ENCODE measurements at regions not wholly inside any gene's neighbourhood (a gene's known extent, or its start where the extent isn't known, plus 50 kb on each side); places are given as distances from the start of the nearest gene placed in this dataset.
"Not testable (repeated sequence)": the region's sequence is repeated elsewhere in the genome, so short reads cannot be mapped to it uniquely, and the experiment has no call there.

DNA sequence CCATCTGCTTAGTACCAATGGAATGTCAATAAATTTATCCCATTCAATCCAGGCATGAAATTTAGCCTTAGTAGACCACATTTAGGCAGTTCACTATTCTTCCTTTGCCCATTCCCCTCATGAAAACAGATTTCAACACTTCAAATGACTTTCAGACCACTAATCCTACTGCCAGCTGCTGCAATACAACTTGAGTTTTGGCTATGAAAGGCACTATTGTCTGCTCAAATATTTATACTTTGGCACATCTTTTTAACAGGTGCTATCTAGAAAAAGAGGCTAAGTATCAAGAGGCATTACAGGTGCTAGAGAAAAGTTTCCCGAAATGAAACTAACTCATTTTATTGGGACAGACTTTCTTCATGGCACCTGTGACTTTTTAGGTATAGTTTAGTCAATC lies 499.8 kb downstream of the C12orf50 start:
- no peak for DNase-seq

DNA sequence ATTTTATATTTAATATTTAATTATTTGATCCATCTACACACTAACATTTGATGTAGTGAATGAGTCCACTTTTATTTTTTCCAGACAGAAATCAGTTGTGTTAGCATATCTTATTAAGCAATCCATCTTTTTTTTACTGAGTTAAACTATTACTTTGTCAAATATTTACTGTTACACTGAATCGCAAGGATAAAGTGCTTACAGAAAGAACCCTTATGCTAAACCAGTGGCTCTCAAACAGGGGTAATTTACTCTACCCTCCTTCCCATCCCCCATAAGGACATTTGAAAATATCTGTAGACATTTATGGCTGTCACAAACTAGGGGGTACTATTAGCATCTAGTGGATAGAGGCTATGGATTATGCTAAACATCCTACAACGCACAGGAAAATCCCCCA lies 508.2 kb downstream of the C12orf50 start:
- DNase-seq = no peak

DNA sequence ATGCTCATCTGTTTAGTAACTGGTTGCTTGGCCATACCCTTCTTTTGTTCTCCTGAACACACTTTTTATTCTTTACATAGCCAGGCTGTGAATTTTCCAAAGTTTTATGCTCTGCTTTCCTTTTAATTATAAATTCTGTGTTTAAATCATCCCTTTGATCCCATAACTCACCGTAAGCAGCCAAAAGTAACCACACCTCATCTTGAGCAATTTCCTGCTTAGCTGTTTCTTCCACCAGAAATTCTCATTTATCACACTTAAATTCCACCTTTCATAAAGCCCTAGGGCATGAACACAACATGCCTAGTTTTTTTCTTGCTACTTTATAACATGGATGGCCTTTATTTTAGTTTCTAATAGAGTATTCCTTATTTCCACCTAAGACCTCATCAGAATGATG lies 510.7 kb downstream of the C12orf50 start:
- DNase-seq = no peak

DNA sequence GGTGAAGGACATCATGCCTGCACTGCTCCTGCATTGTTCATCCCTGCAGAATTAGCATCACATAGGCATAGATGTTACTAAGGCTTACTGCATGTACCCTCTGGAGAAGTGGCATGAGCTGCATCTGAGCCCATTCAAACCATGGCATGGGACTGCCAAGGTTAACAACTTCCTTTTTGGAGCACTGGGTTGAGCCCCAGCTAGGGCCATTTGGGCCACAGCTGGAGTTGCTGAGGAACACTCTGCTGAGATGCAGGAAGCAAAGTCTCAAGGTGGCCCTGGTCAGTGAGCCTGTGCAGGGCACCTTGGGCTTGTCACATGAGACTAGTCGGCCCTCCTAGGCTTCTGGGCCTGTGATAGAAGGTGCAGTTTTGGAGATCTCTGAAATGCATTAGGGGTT lies 511.2 kb downstream of the C12orf50 start:
- DNase-seq = no peak

DNA sequence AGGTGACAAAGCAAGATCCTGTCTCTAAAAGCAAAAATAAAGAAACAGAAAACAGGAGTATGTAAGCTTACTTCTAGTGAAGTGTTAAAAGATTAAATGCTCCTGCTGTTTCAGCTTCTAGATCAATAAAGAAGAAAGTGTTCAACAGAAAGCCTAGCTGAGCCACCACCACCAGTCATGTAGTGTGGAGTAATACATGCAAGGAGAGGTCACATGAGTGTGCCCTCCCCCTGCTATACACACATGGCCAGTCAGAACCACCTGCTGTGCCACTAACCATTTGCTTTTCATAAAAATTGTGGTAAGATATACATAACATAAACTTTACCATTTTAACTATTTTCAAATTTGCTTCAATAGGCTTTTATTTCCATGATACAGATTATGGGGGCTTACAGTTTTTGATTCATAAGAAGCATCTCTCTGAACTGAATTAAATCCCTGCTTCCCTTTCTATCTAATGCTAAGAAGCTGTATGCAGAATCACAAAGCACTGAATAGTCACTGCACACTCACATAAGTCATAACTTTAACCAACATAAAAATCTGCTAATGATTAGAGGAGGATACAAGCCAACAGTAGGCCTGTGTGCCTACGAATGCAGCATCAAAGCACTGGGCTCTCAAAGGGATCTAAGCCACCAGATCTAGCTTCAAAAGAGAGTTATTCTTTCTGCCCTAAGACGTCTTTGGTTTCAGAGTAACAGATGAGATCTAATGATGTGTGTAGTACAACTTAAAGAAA lies 515.5 kb downstream of the C12orf50 start:
- DNase-seq = no peak

DNA sequence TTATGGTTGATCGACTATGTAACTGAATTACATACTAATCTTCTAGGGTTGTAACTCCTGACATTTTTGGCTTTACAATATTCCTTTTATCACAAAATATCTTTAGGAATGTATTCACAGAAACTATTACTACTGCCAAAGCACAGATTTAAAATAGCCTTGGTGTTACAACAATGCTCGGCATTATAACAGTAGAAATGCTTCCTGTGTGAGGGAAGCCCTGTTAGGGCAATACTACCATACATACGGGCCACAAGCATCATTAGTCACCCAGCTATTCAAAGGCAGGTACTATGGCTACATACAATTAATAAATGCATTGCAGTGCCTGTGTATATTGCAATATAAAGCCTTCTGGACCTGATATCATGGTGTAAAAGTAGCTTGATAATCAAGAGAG lies 517.8 kb downstream of the C12orf50 start:
- no peak for DNase-seq

DNA sequence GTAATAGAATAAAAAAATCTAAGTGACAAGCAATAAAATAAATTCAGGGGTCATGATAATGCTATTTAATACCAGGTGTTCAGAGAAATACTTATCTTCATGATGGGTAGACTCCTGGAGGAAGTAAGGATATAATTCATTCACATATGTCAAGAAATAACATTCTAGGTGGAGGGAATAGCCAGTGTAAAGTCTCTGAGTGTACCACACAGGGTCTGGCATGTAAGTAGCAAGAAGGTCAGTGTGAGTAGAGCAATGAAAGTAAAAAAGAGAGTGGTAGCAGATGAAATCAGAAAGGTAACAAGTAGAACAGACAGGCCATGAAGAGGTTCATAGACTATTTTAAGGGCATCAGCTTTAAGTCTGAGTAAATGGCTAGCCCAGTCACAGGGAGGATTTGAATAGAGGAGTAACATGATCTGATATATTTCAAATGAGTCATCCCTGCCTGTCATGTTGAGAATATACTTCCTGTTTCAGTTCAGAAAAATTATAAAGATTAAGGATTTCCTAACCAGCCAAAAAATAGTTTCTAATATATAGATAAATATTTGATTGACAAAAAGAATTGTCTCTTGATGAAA lies 519.9 kb downstream of the C12orf50 start:
- DNase-seq = peak; percentile 16

DNA sequence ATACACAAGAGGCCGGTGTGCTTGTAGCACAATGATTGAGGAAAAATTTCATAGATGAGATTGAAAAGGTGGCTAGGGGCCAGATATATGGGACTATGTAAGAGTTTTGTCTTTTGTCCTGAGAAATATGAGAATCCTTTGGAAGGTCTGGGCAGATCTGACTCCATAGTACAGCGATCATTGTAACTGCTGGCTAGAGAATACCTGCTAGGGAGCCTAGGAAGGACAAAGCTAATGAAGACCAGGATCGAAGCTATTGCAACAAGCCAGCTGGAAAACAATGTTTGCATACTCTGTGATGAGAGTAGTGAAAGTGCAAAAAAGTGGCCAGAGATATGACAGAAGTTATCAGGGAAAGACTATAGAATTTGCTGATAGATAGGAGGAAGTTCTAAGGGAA lies 537.6 kb downstream of the C12orf50 start:
- DNase-seq = no peak

DNA sequence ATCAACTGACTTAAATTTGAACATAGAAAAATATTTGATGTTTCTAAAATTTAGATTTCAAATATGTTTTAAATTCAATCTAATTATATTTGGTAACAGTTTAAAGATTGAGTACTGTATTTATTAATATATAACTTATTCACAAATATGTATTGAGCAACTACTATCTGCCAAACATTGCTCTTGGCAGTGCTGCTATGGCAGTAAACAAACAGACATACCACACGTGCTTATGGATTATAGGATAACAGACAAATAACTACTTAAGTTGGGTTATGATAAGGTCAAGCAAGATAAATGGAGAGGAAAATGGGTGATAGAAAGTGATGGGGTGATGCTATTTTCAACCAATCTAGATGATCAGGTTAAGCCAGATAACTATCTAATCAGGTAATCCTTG lies 538.1 kb downstream of the C12orf50 start:
- no peak for DNase-seq

DNA sequence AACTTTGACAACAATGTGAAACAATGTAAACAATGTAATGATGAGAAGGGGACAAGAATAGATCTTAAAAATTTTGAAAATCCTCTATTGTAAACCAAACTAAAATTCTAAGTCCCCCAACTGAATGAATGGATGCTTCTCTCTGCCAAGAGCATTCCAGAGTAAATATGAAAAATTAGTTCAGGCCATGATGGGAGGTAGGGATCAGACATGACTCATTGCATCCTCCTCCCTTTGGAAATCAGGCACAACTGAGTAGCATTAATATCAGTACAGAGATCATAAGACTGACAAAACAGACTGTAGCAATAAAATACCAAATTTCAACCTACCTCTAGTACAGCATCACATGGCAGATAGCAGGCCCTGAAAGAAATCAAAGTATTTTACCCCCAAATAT lies 559.9 kb downstream of the C12orf50 start:
- DNase-seq = no peak

DNA sequence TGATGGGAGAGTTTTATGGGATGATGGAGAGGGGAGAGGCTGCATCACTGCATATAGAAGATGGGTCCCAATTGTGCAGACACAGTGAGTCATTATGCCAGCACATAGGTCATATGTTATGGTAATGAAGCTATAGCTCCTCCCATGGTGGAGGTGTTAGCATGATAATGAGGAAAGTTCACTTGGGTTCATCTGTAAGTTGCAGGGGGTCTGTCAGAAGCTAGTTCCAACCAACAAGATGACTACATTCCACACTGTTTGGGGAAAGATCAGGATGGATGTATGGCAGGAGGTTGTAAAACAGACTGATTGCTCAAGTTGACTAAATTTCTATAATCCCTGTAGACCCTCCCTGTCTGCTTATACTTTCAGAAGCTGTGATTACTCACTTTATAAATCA lies 561.3 kb downstream of the C12orf50 start:
- no peak for DNase-seq

DNA sequence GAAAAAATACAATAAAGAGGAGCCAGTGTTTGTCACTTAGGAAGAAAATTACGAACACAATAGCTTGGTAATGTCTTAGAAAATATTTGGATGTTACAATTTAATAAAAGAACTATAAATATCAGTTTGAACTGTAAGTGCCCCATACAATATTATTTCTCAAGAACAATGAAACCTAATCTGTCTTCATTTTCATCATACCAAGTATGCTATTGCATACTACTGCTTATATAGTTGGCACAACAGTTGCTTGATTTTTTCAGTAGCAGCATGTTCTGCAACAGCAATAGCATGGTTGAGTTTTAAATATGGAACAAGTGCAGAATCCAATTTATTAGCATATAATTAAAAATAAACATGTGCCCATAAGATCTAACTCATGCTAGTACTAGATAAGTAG lies 564.6 kb downstream of the C12orf50 start:
- no peak for DNase-seq

DNA sequence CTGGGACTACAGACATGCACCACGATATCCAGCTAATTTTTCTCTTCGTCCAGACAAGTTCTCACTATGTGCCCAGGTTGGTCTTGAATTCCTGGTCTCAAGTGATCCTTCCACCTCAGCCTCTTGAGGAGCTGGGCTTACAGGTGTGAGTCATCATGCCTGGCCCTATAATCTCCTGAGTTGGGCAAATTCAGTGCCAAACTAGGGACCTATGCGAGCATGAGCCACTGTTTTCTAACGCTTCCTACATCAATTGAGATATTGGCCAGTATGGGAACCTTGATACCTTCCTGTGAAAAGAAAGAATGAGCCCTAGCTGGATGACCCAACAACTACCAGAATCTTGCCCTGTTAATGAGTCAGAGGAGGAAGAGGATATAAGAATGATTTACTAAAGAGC lies 585.2 kb downstream of the C12orf50 start:
- DNase-seq = no peak

DNA sequence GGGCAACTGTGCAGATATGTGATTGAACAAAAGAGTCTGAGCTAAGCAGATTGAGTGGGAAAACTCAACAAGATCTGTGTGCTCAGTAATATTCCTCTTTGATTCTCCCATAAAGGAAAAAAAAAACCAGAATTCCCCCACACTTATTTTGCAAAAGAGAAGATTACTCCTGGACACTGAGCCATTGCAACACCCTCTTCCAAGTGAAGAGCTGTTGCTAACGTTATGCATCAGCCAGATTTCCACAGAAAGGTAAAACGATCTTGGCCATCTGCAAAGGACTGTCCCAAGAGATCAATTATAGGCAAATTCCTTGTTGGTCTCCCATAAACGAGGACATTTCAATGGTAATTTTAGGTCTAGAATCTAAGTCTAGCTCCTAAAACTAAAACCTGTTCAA lies 587.7 kb downstream of the C12orf50 start:
- no peak for DNase-seq

DNA sequence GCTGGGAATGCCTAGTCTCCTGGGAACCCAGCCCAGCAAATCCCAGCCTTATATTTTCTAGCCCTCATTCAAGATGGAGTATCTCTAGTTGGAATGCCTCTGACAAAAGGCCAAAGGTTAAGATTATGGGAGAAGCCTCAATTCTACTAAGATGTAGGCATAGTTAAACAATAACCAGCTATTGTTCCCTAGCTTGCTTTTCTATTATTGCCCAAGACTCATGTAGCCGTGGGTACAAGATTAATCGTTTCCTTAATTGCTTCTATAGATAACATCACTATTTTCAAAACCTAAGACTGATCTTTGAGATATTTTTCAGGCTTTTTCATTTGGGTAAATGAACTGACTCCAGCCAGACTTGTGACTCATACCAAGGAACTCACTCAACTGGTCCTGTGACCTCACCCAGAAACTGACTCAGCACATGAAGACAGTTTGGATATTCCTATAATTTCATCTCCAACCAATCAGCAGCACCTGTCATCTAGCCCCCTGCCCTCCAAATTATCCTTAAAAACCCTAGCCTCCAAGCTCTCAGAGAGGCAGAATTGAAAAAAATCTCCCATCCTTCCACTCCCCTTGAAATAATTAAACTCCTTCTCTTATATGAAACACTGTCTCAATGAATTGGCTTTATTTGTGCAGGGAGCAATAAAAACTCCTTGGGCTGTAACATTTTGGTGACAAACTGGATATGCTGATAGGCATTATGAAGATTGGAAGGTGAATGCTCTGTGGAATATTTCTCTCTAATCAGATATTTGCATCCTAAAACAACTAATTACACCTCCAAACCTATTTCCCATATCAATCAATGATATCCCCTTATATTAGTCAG lies 589.0 kb downstream of the C12orf50 start:
- peak; percentile 1 for DNase-seq

DNA sequence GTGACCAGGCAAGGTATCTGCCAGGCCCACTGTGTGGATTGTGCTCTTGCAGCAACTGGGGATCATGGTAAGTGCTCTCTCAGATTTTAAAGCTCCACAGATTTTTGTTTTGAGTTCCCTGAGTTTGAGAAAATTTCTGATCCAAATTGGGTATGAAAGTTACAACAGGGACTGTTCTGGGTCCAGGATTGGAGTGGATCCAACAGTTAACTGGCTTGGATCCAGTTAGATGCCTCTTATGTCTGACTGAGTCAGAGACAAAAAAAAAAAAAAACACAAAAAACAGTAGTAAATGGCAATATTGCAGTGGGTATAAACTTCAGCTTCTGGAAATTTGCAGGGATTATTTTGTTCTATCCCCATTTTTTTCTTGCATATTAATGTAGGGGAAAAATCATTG lies 598.8 kb downstream of the C12orf50 start:
- DNase-seq = no peak

DNA sequence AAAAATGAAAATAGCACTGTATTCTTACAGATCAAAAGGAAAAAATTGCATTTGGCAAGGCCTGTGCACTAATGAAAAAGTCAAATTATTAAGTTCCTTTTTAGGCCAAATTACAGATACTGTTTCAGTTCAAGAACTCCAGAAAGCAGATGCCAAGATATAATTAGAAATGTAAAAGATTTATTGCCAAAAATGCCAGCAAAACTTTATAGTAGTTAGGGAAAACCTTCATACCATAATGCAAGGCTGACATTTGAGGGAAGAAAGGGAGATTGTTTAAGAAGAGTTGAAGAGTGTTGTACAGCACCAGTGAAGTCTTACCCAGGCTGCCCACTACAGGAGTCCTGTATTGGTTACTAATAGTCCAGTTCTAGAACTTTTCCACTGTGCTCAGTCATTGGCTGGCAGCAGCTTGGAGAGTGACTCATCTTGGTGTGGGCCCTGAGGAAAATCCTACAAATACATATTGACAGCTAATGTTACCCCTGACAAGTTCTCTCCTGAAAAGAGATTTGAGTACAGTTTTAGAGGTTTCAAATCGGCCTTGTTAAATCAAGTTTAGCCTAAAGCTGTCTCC lies 600.4 kb downstream of the C12orf50 start:
- no peak for DNase-seq

DNA sequence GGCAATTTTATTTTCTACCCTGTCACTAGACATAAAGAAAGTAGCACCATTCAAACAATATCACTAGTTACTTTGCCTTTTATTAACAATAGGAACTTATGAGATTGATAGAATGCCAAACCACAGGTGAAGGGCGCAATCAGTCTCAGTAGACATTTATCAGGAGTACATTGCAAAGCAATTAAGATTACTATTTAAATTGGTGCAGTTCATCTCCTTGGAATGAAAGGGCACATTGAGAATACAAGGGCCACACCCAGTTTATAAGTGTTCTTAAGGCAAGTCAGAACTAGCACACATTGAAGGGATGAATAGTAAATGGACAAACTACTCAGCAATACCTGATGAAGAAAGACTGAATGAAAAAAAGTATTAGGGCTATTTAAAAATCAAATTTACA lies 601.4 kb downstream of the C12orf50 start:
- no peak for DNase-seq

DNA sequence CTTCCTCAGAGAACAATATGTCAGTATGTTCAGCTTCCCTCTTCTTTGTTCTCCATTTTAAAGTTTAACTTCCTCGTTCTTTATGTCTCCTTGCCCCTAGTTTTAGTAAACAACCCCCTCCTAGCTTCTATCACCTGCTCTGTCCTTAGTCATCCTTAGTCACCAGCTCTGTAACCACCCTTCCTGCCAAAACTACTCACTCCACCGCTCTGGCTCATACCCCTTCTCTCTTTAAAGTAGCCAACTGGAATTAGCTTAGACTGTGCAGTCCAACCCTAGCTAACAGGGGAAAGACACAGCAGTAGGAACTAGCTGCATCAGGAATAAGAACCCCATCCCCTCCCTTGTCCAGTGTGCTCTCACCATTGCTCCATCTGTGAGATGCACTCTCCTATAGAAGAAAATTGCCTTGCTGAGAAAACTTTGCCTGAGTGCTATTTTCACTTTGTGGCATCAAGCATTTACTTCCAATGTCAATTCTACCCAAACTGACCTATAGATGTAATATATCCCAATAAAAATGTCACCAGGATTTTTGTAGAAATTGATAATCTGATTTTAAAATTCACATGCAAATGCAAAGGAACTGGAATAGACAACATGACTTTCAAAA lies 603.2 kb downstream of the C12orf50 start:
- no peak for DNase-seq

DNA sequence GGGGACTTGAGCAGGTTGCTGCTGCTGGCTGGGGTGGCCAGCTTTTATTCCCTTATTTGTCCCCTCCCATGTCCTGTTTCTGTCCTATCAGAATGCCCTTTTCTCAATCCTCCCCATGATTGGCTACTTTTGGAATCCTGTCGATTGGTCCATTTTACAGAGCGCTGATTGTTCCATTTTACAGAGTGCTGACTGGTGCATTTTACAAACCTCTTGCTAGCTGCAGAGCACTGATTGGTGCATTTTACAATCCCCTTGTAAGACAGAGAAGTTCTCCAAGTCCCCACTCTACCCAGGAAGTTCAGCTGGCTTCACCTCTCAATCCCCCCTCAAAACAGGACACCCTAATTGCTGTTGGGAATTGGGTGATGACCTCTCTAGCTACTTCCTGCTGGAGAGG lies 608.0 kb downstream of the C12orf50 start:
- DNase-seq = not testable (repeated sequence)

DNA sequence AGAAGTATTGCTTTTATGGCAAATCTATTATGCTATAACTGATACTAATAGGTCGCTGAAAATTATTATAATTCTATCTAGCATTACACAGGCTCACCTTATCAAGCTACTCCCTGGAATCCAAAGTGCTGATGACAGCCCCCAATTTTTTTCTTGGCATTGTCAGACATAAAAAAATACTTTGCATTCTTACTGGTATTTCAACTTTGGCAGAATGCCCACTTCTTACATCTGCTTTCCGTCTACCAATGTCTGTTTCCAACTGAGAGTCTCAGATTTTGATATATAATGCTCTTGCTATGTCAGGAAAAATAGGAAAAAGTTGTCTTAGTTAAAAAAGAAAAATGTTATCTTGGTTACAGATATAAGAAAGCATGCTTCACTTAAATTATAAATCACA lies 615.4 kb downstream of the C12orf50 start:
- no peak for DNase-seq

DNA sequence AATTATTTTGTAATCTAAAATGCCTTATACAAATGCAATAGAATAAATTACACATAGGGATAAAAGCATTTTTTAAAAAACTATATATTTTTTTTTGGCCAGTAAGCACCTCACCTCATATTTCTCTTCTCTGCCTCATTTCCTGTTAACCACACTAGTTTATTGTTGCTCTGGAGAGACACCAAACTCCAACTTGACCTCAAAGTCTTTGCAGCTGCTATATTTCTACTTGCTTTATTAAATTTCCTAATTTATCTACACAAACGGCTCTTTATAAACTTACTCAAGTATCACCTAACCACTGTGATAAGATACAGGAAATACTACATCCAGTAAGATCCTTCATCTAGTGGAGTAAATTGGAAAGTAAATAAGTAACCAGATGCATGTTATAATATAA lies 622.3 kb downstream of the C12orf50 start:
- no peak for DNase-seq

DNA sequence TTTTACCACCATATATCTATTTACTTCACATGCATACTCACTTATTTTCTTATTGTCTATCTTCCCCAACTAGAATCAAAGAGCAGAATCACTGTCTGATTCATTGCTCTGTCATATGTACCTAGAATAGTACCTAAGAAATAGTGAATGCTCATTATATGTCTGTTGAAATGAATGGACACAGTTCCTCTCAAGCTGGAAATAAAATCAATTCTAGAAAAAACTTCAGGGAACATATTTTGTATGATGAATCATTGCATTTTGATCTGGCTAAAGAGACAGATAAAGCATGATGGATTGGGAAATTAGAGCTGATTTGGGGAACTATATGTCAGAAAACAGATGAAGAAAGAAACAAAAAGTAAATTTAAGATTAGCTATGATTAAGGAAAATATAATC lies 623.3 kb downstream of the C12orf50 start:
- no peak for DNase-seq
